ENCODE measurements at regions not wholly inside any gene's neighbourhood (a gene's known extent, or its start where the extent isn't known, plus 50 kb on each side); places are given as distances from the start of the nearest gene placed in this dataset.
"Not testable (repeated sequence)": the region's sequence is repeated elsewhere in the genome, so short reads cannot be mapped to it uniquely, and the experiment has no call there.

- H3K36me3 ChIP-seq (ENCODE audit: insufficient read depth, low read length) = no peaks in the 10 kb centered on the region
- H3K4me1 ChIP-seq (ENCODE audit: insufficient read depth, low read length) = no peaks in the 10 kb centered on the region
- Mint-ChIP-seq H3K9me3 (no peaks in the 10 kb centered on the region), H3K27ac (no peak overlapping the region), H3K36me3 (no peaks in the 10 kb centered on the region), H3K4me1 (peaks cover 8 to 18% (median 11%) of the 10 kb centered on the region in 3 donors), H3K27me3 (peaks cover 5 to 15% of the 10 kb centered on the region in 2 donors), H3K4me3 (no peak overlapping the region)
- no peaks in the 10 kb centered on the region for H3K9me3 ChIP-seq (ENCODE audit: low read length)
- CTCF ChIA-PET = no interaction called here
- POLR2A ChIA-PET = no interaction called here
- no peak overlapping the region for H3K4me3 ChIP-seq (ENCODE audit: low read length)
- no peak for DNase-seq
- no peak overlapping the region for H3K27ac ChIP-seq (ENCODE audit: low read depth, low read length)
- no peaks in the 10 kb centered on the region for H3K27me3 ChIP-seq (ENCODE audit: insufficient read depth, low read length, poor library complexity, severe bottlenecking)
These were observed 132.9 kb downstream of the FAM53A start for GRCh38 chr4:1551211-1551610.

- POLR2A ChIA-PET = no interaction called here
- H3K36me3 ChIP-seq (ENCODE audit: insufficient read depth, low read length) = no peaks in the 10 kb centered on the region
- peaks cover 8 to 18% (median 11%) of the 10 kb centered on the region in 3 donors for H3K4me1 Mint-ChIP-seq
- CTCF ChIA-PET = interaction anchor here (1.0 to 1.6 kb wide), 2 partner anchors 14 to 79 kb away, joined by 3 to 4 read pairs; no protein-coding TSS in a partner anchor
- no peak overlapping the region for H3K27ac Mint-ChIP-seq
- no peak overlapping the region for H3K4me3 Mint-ChIP-seq
- H3K27ac ChIP-seq (ENCODE audit: low read depth, low read length) = no peak overlapping the region
- DNase-seq = no peak
- H3K4me1 ChIP-seq (ENCODE audit: insufficient read depth, low read length) = no peaks in the 10 kb centered on the region
- H3K27me3 Mint-ChIP-seq = peaks cover 5 to 15% of the 10 kb centered on the region in 2 donors
- H3K9me3 Mint-ChIP-seq = no peaks in the 10 kb centered on the region
- H3K27me3 ChIP-seq (ENCODE audit: insufficient read depth, low read length, poor library complexity, severe bottlenecking) = no peaks in the 10 kb centered on the region
- H3K9me3 ChIP-seq (ENCODE audit: low read length) = no peaks in the 10 kb centered on the region
- no peak overlapping the region for H3K4me3 ChIP-seq (ENCODE audit: low read length)
- no peaks in the 10 kb centered on the region for H3K36me3 Mint-ChIP-seq
These were observed 133.7 kb downstream of the FAM53A start for GRCh38 chr4:1550122-1551070.

GRCh38 chr4:1549638-1550035, 134.5 kb downstream of the FAM53A start:
- DNase-seq = no peak
- Histone ChIP-seq H3K36me3 (ENCODE audit: insufficient read depth, low read length) (no peaks in the 10 kb centered on the region), H3K27ac (ENCODE audit: low read depth, low read length) (no peak overlapping the region), H3K27me3 (ENCODE audit: insufficient read depth, low read length, poor library complexity, severe bottlenecking) (no peaks in the 10 kb centered on the region), H3K4me1 (ENCODE audit: insufficient read depth, low read length) (peaks cover 4% of the 10 kb centered on the region), H3K9me3 (ENCODE audit: low read length) (no peaks in the 10 kb centered on the region), H3K4me3 (ENCODE audit: low read length) (no peak overlapping the region)
- H3K4me3 Mint-ChIP-seq = no peak overlapping the region
- peaks cover 11 to 23% (median 11%) of the 10 kb centered on the region in 3 donors for H3K4me1 Mint-ChIP-seq
- peaks cover 3 to 13% of the 10 kb centered on the region in 2 donors for H3K27me3 Mint-ChIP-seq
- H3K27ac Mint-ChIP-seq = no peak overlapping the region
- no peaks in the 10 kb centered on the region for H3K9me3 Mint-ChIP-seq
- CTCF ChIA-PET = interaction anchor here (0.7 to 1.8 kb wide), 5 partner anchors 15 to 193 kb away, joined by 3 to 8 read pairs (median 3); no protein-coding TSS in a partner anchor
- no peaks in the 10 kb centered on the region for H3K36me3 Mint-ChIP-seq
- POLR2A ChIA-PET = no interaction called here

DNA sequence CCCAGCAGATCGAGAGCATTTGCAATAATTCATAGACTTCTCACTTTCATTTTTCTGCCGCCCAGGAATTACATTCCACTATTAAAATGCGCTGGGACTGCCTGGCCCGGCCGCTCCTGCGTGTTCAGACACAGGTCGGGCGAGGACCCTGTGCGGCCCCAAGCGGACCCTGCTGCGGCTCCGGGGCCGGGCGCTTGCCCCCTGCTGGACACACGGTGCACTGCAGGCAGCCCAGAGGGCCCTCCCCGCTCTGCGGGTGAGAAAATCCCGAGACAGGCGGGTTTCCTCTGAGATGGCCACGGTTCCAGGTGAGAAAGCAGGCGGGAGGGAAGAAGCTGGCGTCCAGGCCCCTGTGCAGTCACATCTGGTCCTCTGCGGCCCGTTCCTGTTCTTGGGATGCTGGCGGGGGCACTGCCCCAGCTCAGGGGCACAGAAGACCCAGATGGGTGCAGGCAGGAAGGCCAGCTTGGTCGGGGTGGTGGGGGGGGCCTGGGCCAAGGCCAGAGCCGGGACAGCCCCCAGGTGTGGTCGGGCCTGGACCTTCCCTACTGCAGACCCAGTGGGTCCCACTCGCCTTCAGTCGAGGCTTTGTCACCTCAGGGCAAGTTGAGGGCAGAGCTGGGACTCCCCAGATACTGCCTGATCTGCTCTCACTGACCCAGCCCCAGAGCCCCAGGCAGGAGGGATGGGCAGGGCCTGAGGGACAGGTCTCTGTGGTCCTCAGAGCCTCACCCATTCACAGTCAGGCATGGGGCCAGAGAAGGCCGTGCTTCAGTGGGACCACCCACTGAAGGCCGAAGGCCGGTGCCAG, 135.1 kb downstream of the FAM53A start:
- H3K36me3 ChIP-seq (ENCODE audit: insufficient read depth, low read length); H3K27me3 ChIP-seq (ENCODE audit: insufficient read depth, low read length, poor library complexity, severe bottlenecking); H3K27ac ChIP-seq (ENCODE audit: low read depth, low read length); H3K9me3 Mint-ChIP-seq; H3K4me1 ChIP-seq (ENCODE audit: insufficient read depth, low read length); H3K9me3 ChIP-seq (ENCODE audit: low read length); H3K36me3 Mint-ChIP-seq; H3K4me3 ChIP-seq (ENCODE audit: low read length); POLR2A ChIA-PET: not testable (repeated sequence)
- Mint-ChIP-seq H3K4me3 (peak overlapping the region in 6 of 7 donors; percentile 27 to 68 (median 54)), H3K27me3 (peaks cover 0 to 12% of the 10 kb centered on the region in 2 donors), H3K4me1 (peaks cover 11 to 28% (median 12%) of the 10 kb centered on the region in 3 donors), H3K27ac (peak overlapping the region in 3 of 8 donors; percentile 27 to 64 (median 40))
- CTCF ChIA-PET = interaction anchor here (0.7 to 1.8 kb wide), 10 partner anchors 13 to 193 kb away, joined by 3 to 8 read pairs (median 3); no protein-coding TSS in a partner anchor
- peak; percentile 32 to 73 (median 53) for DNase-seq

- Histone ChIP-seq H3K4me3 (ENCODE audit: low read length) (no peak overlapping the region), H3K27ac (ENCODE audit: low read depth, low read length) (no peak overlapping the region), H3K4me1 (ENCODE audit: insufficient read depth, low read length) (peaks cover 14% of the 10 kb centered on the region), H3K27me3 (ENCODE audit: insufficient read depth, low read length, poor library complexity, severe bottlenecking) (no peaks in the 10 kb centered on the region), H3K9me3 (ENCODE audit: low read length) (no peaks in the 10 kb centered on the region), H3K36me3 (ENCODE audit: insufficient read depth, low read length) (no peaks in the 10 kb centered on the region)
- POLR2A ChIA-PET = no interaction called here
- Mint-ChIP-seq H3K4me1 (peaks cover 11 to 28% (median 14%) of the 10 kb centered on the region in 3 donors), H3K27ac (peak overlapping the region in 3 of 8 donors; percentile 27 to 64 (median 40)), H3K4me3 (peak overlapping the region in 6 of 7 donors; percentile 44 to 68 (median 61)), H3K9me3 (no peaks in the 10 kb centered on the region), H3K27me3 (peaks cover 2 to 12% of the 10 kb centered on the region in 2 donors), H3K36me3 (no peaks in the 10 kb centered on the region)
- CTCF ChIA-PET = interaction anchor here (1.0 to 1.8 kb wide), 9 partner anchors 9 to 192 kb away, joined by 3 to 8 read pairs (median 3); no protein-coding TSS in a partner anchor
- no peak for DNase-seq
These were observed 136.0 kb downstream of the FAM53A start for GRCh38 chr4:1547856-1548826.

GRCh38 chr4:1547131-1547855, 136.8 kb downstream of the FAM53A start:
- peaks cover 4 to 12% of the 10 kb centered on the region in 2 donors for H3K27me3 Mint-ChIP-seq
- DNase-seq = no peak
- H3K9me3 ChIP-seq (ENCODE audit: low read length) = no peaks in the 10 kb centered on the region
- ChIA-PET CTCF (interaction anchor here (1.0 to 1.7 kb wide), 3 partner anchors 10 to 19 kb away, joined by 3 to 6 read pairs (median 4); no protein-coding TSS in a partner anchor), POLR2A (no interaction called here)
- H3K4me3 ChIP-seq (ENCODE audit: low read length) = no peak overlapping the region
- no peaks in the 10 kb centered on the region for H3K36me3 ChIP-seq (ENCODE audit: insufficient read depth, low read length)
- peak overlapping the region in 1 of 8 donors; percentile 70 for H3K27ac Mint-ChIP-seq
- H3K9me3 Mint-ChIP-seq = no peaks in the 10 kb centered on the region
- peak overlapping the region in 3 of 7 donors; percentile 12 to 69 (median 50) for H3K4me3 Mint-ChIP-seq
- H3K36me3 Mint-ChIP-seq = no peaks in the 10 kb centered on the region
- peaks cover 11 to 28% (median 14%) of the 10 kb centered on the region in 3 donors for H3K4me1 Mint-ChIP-seq
- no peak overlapping the region for H3K27ac ChIP-seq (ENCODE audit: low read depth, low read length)
- no peaks in the 10 kb centered on the region for H3K27me3 ChIP-seq (ENCODE audit: insufficient read depth, low read length, poor library complexity, severe bottlenecking)
- peaks cover 14% of the 10 kb centered on the region for H3K4me1 ChIP-seq (ENCODE audit: insufficient read depth, low read length)

DNA sequence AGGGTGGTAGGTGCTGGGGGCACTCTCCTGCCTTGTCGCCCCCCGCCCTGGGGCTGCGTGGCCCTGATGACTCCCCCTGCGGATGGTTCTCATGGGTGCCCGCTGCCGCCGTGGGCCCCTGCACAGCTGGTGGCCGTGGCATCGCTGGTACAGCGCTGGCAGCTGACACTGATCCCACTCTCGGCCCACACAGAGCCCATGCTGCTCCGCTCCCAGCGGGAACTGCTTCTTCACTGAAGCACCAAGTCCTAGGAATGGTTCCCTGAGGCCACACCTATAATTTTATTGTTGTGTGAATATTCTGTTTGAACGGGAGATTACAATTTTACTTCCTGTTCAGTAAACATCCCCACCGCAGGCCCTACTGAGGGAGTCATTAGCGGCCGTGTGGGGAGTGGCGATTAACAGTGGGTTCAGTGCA, 138.6 kb upstream of the NKX1-1 start:
- peak overlapping the region in 3 of 8 donors; percentile 29 to 85 (median 41) for H3K27ac Mint-ChIP-seq
- H3K4me1 Mint-ChIP-seq = peaks cover 11 to 28% (median 14%) of the 10 kb centered on the region in 3 donors
- H3K27me3 Mint-ChIP-seq = peaks cover 4 to 12% of the 10 kb centered on the region in 2 donors
- ChIA-PET POLR2A (no interaction called here), CTCF (no interaction called here)
- H3K9me3 Mint-ChIP-seq = no peaks in the 10 kb centered on the region
- Histone ChIP-seq H3K27ac (ENCODE audit: low read depth, low read length) (no peak overlapping the region), H3K27me3 (ENCODE audit: insufficient read depth, low read length, poor library complexity, severe bottlenecking) (no peaks in the 10 kb centered on the region), H3K4me3 (ENCODE audit: low read length) (no peak overlapping the region), H3K36me3 (ENCODE audit: insufficient read depth, low read length) (no peaks in the 10 kb centered on the region), H3K9me3 (ENCODE audit: low read length) (no peaks in the 10 kb centered on the region), H3K4me1 (ENCODE audit: insufficient read depth, low read length) (peaks cover 14% of the 10 kb centered on the region)
- H3K36me3 Mint-ChIP-seq = no peaks in the 10 kb centered on the region
- H3K4me3 Mint-ChIP-seq = peak overlapping the region in 4 of 7 donors; percentile 33 to 74 (median 66)
- DNase-seq = peak in 1 of 5 donors; percentile 20

Data from CD8-positive, alpha-beta memory T cell (primary cell).